ENCODE measurements at regions not wholly inside any gene's neighbourhood (a gene's known extent, or its start where the extent isn't known, plus 50 kb on each side); places are given as distances from the start of the nearest gene placed in this dataset.

GRCh38 chr3:153437666-153438065 is 275.6 kb downstream of the RAP2B start:
- no peak overlapping the region for H3K4me3 ChIP-seq
- no peak for TF ChIP-seq CTCF (IDR thresholded peaks at IDR 0.05)
- no peak for TF ChIP-seq EZH2 (IDR thresholded peaks at IDR 0.05)
- no peak for TF ChIP-seq EZH2phosphoT487 (IDR thresholded peaks at IDR 0.05)
- no peaks in the 10 kb centered on the region for H3K4me1 ChIP-seq
- H3K9ac ChIP-seq, result no peak overlapping the region
- H3K27me3 ChIP-seq, result no peaks in the 10 kb centered on the region
- no peaks in the 10 kb centered on the region for H3K79me2 ChIP-seq (ENCODE audit: low read depth)
- Mint-ChIP-seq H3K27me3 (ENCODE audit: insufficient read depth, low read depth) (peaks cover 2% of the 10 kb centered on the region), H3K27ac (no peak overlapping the region), H3K36me3 (no peaks in the 10 kb centered on the region), H3K4me3 (no peak overlapping the region), H3K4me1 (no peaks in the 10 kb centered on the region), H3K9me3 (no peaks in the 10 kb centered on the region)
- H4K20me1 ChIP-seq (ENCODE audit: low read depth), result no peaks in the 10 kb centered on the region
- DNase-seq (ENCODE audit: low spot score), result no peak
- H2AFZ ChIP-seq (replicated peaks), result no peak overlapping the region
- no peaks in the 10 kb centered on the region for H3F3A ChIP-seq (ENCODE audit: low read depth)
- H3K4me2 ChIP-seq, result no peak overlapping the region
- H3K27ac ChIP-seq, result no peak overlapping the region
- H3K9me3 ChIP-seq (ENCODE audit: low read depth), result no peaks in the 10 kb centered on the region
- H3K36me3 ChIP-seq, result no peaks in the 10 kb centered on the region

DNA sequence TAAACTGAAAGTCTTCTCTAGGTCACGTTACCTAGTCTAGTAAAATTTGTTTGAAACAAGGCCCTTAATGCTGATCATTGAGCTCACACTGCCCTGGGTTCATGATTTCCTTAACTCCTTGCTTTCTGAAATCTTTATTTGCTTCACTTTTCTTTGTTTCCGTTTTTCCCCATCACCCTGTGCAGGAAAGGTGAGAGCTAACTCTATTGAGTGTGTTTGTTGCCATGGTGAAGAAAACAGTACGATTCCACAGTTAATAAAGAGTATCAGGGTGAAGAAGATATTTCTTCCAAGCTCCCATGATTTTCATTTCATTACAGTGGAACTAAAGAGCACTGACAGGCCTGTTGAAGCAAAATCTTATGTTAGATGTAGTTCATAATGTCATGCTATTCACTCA is 276.2 kb downstream of the RAP2B start:
- Mint-ChIP-seq H3K9me3 (no peaks in the 10 kb centered on the region), H3K27me3 (ENCODE audit: insufficient read depth, low read depth) (peaks cover 2% of the 10 kb centered on the region), H3K27ac (no peak overlapping the region), H3K36me3 (no peaks in the 10 kb centered on the region), H3K4me1 (no peaks in the 10 kb centered on the region), H3K4me3 (no peak overlapping the region)
- Histone ChIP-seq H3K9ac (no peak overlapping the region), H3K4me3 (no peak overlapping the region), H3K9me3 (ENCODE audit: low read depth) (no peaks in the 10 kb centered on the region), H2AFZ (replicated peaks) (no peak overlapping the region), H4K20me1 (ENCODE audit: low read depth) (no peaks in the 10 kb centered on the region), H3K4me2 (no peak overlapping the region), H3F3A (ENCODE audit: low read depth) (no peaks in the 10 kb centered on the region), H3K4me1 (no peaks in the 10 kb centered on the region), H3K36me3 (no peaks in the 10 kb centered on the region), H3K27me3 (no peaks in the 10 kb centered on the region), H3K79me2 (ENCODE audit: low read depth) (no peaks in the 10 kb centered on the region), H3K27ac (no peak overlapping the region)
- no peak for DNase-seq (ENCODE audit: low spot score)
- TF ChIP-seq EZH2phosphoT487 (IDR thresholded peaks at IDR 0.05), result no peak
- TF ChIP-seq CTCF (IDR thresholded peaks at IDR 0.05), result no peak
- no peak for TF ChIP-seq EZH2 (IDR thresholded peaks at IDR 0.05)

DNA sequence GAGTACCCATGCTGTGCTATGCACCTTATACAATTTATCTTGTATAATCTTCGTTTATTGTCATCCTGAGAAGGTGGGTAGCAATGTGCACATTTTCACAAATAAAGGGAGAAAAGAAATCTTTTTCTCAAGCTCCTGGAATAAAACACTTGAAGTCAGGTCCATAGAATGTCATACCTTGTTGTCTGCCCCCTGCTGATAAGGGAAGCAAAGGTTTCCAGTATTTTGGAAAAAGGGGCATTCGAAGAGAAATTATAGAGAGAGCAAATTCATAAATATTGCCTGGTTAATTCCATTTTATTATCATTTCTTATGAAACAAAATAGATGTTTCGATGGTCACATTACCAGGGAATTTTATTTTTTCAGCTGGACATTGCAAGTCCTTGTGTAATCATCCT is 277.8 kb downstream of the RAP2B start:
- H3K4me3 ChIP-seq, result no peak overlapping the region
- Mint-ChIP-seq H3K27me3 (ENCODE audit: insufficient read depth, low read depth) (peaks cover 2% of the 10 kb centered on the region), H3K9me3 (no peaks in the 10 kb centered on the region), H3K4me3 (no peak overlapping the region), H3K27ac (no peak overlapping the region), H3K36me3 (no peaks in the 10 kb centered on the region), H3K4me1 (no peaks in the 10 kb centered on the region)
- no peak overlapping the region for H2AFZ ChIP-seq (replicated peaks)
- no peaks in the 10 kb centered on the region for H4K20me1 ChIP-seq (ENCODE audit: low read depth)
- H3K36me3 ChIP-seq, result no peaks in the 10 kb centered on the region
- H3K9me3 ChIP-seq (ENCODE audit: low read depth), result no peaks in the 10 kb centered on the region
- no peaks in the 10 kb centered on the region for H3K79me2 ChIP-seq (ENCODE audit: low read depth)
- no peaks in the 10 kb centered on the region for H3K4me1 ChIP-seq
- H3K27ac ChIP-seq, result no peak overlapping the region
- no peak for DNase-seq (ENCODE audit: low spot score)
- no peak for TF ChIP-seq CTCF (IDR thresholded peaks at IDR 0.05)
- TF ChIP-seq EZH2 (IDR thresholded peaks at IDR 0.05), result no peak
- TF ChIP-seq EZH2phosphoT487 (IDR thresholded peaks at IDR 0.05), result no peak
- H3F3A ChIP-seq (ENCODE audit: low read depth), result no peaks in the 10 kb centered on the region
- no peaks in the 10 kb centered on the region for H3K27me3 ChIP-seq
- no peak overlapping the region for H3K4me2 ChIP-seq
- H3K9ac ChIP-seq, result no peak overlapping the region

DNA sequence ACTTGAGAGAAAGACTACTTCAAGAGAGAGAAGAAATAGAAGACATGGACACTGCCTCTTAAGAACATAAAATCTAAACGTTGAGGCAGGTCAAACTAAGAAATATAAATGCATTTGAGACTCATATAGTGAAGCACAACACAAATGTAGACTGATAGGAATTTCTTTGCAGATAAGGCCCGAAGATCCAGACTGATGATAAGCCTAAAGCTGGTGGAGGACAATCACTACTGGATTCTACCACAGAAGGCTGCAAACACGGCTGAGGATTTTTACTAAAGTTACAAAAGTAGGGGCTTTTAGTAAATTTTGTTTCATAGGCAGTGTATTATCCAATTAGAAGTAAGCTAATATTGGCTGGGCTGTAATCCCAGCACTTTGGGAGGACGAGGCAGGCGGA is 278.3 kb downstream of the RAP2B start:
- no peak overlapping the region for H3K27ac Mint-ChIP-seq
- no peaks in the 10 kb centered on the region for H3K27me3 ChIP-seq
- H3K4me1 Mint-ChIP-seq, result no peaks in the 10 kb centered on the region

More for the DNA sequence above, 278.3 kb downstream of the RAP2B start:
- Histone ChIP-seq H3K4me1 (no peaks in the 10 kb centered on the region), H3K9ac (no peak overlapping the region), H3K9me3 (ENCODE audit: low read depth) (no peaks in the 10 kb centered on the region), H3K36me3 (no peaks in the 10 kb centered on the region), H2AFZ (replicated peaks) (no peak overlapping the region), H4K20me1 (ENCODE audit: low read depth) (no peaks in the 10 kb centered on the region), H3K4me2 (no peak overlapping the region), H3K4me3 (no peak overlapping the region), H3K79me2 (ENCODE audit: low read depth) (no peaks in the 10 kb centered on the region), H3F3A (ENCODE audit: low read depth) (no peaks in the 10 kb centered on the region), H3K27ac (no peak overlapping the region)
- Mint-ChIP-seq H3K36me3 (no peaks in the 10 kb centered on the region), H3K9me3 (no peaks in the 10 kb centered on the region), H3K4me3 (no peak overlapping the region), H3K27me3 (ENCODE audit: insufficient read depth, low read depth) (peaks cover 2% of the 10 kb centered on the region)
- no peak for DNase-seq (ENCODE audit: low spot score)
- no peak for TF ChIP-seq EZH2phosphoT487 (IDR thresholded peaks at IDR 0.05)
- TF ChIP-seq CTCF (IDR thresholded peaks at IDR 0.05), result no peak
- TF ChIP-seq EZH2 (IDR thresholded peaks at IDR 0.05), result no peak
